HepG2 (cell line): ENCODE measurements at regions not wholly inside any gene's neighbourhood (a gene's known extent, or its start where the extent isn't known, plus 50 kb on each side); places are given as distances from the start of the nearest gene placed in this dataset.

Experiments used
- ATAC-seq: fragments of 200-7000 bp; cut with Tn5 transposase; 3 replicates; pipeline ENCODE4 v1.9.1; 2020; ENCODE audit warnings: mild to moderate bottlenecking, moderate library complexity
- BruUV-seq: library from RNA; stranded (reverse); fragments of 400-500 nt; replicated peaks from 2 replicates; lab custom pipeline; 2021; lab: Mats Ljungman, UMichigan
- CTCF ChIA-PET: fragments of 300-600 bp; formaldehyde crosslinking; extraction: SDS; loops from one replicate; lab custom pipeline; 2021; ENCODE audit warnings: low total read pairs, inconsistent platforms, low intra/inter-chr PET ratio; lab: Yijun Ruan, JAX
- POLR2A ChIA-PET: fragments of 350-600 bp; sonication (Branson Sonifier 250); formaldehyde crosslinking; loops from one replicate; lab custom pipeline; 2020; ENCODE audit warnings: antibody characterized with exemption, inconsistent platforms; lab: Yijun Ruan, JAX
- DNase-seq: peaks from one replicate; pipeline ENCODE4 v3.0.0-alpha.2; 2015; ENCODE audit warnings: low spot score
- FAIRE-seq: peaks from 3 replicates; lab custom pipeline; 2011; peaks lifted over from hg19 to GRCh38; lab: Jason Lieb, UNC
- H2AFZ ChIP-seq: one replicate; pipeline ENCODE4 v1.6.1; 2011; ENCODE audit warnings: low read length, inconsistent platforms
- H3K27ac ChIP-seq: fragments of 300-600 bp; 3 replicates; pipeline ENCODE4 v1.8.0; 2011; ENCODE audit warnings: mixed run types, mild to moderate bottlenecking, mixed read lengths, low read length, inconsistent platforms; ENCODE audit not compliant: insufficient read depth; ENCODE audit errors: extremely low read length
- H3K27me3 ChIP-seq, 2 experiments: fragments of 200-600 bp in 1 of 2; 2 replicates in 1 of 2; 3 replicates in 1 of 2; pipeline versions ENCODE4 v1.6.0 to v1.8.0; 2011; ENCODE audit warnings: low read length in 2 of 2, mild to moderate bottlenecking in 2 of 2, moderate library complexity in 2 of 2, inconsistent platforms in 1 of 2; ENCODE audit not compliant: insufficient read depth in 2 of 2, control insufficient read depth in 1 of 2
- H3K36me3 ChIP-seq, 2 experiments: fragments of 200-600 bp in 1 of 2; replicated peaks in 1 of 2; 2 replicates in 1 of 2; 3 replicates in 1 of 2; pipeline versions ENCODE4 v1.5.1 to v1.8.0; 2011; ENCODE audit warnings: low read length in 2 of 2, inconsistent platforms in 1 of 2; ENCODE audit not compliant: insufficient read depth in 2 of 2, control insufficient read depth in 1 of 2
- H3K4me1 ChIP-seq: 2 replicates; pipeline ENCODE4 v1.5.1; 2012; ENCODE audit warnings: low read length, inconsistent platforms; ENCODE audit not compliant: insufficient read depth
- H3K4me2 ChIP-seq: 2 replicates; pipeline ENCODE4 v1.6.0; 2011; ENCODE audit warnings: low read depth, low read length, inconsistent platforms
- H3K4me3 ChIP-seq, 3 experiments: fragments of 200-600 bp in 1 of 3; sonication (generic), shearing (Covaris generic) in 1 of 3; replicated peaks in 1 of 3; 2 replicates each; pipeline ENCODE4 v1.5.1; 2011 to 2016; ENCODE audit warnings: low read length in 3 of 3, inconsistent platforms in 2 of 3, low read depth in 2 of 3, mild to moderate bottlenecking in 2 of 3, control low read depth in 1 of 3, mixed read lengths in 1 of 3; ENCODE audit not compliant: insufficient read depth in 1 of 3
- H3K79me2 ChIP-seq: one replicate; pipeline ENCODE4 v1.6.1; 2011; ENCODE audit warnings: low read length, inconsistent platforms; ENCODE audit not compliant: insufficient read depth
- H3K9ac ChIP-seq: 2 replicates; pipeline ENCODE4 v1.6.0; 2011; ENCODE audit warnings: mild to moderate bottlenecking, low read depth, low read length, inconsistent platforms; ENCODE audit not compliant: insufficient read depth
- H3K9me3 ChIP-seq: 2 replicates; pipeline ENCODE4 v1.5.1; 2012; ENCODE audit warnings: mild to moderate bottlenecking, low read length
- H4K20me1 ChIP-seq: 2 replicates; pipeline ENCODE4 v1.6.0; 2011; ENCODE audit warnings: inconsistent platforms, mild to moderate bottlenecking, low read length, moderate library complexity; ENCODE audit not compliant: insufficient read depth
- ATF7-NPFF ChIP-seq: sonication (generic); formaldehyde crosslinking; IDR thresholded peaks from 2 replicates; pipeline ENCODE4 v1.8.1; 2023; ENCODE audit warnings: mild to moderate bottlenecking, low read depth, missing genetic modification reagents, moderate library complexity
- CREB1 ChIP-seq, 2 experiments: fragments of 450-650 bp in 1 of 2; IDR thresholded peaks; 2 replicates each; pipeline ENCODE4 v1.6.1; 2016 to 2017; ENCODE audit warnings: control low read depth in 1 of 2, mild to moderate bottlenecking in 1 of 2, missing compliant biosample characterization in 1 of 2, missing genetic modification characterization in 1 of 2
- HCFC1 ChIP-seq: fragments of 150-350 bp; IDR thresholded peaks from 2 replicates; pipeline ENCODE4 v1.6.1; 2014; ENCODE audit warnings: low read depth, low read length
- MEIS1 ChIP-seq: sonication (generic); formaldehyde crosslinking; IDR thresholded peaks from 2 replicates; pipeline ENCODE4 v1.9.0; 2021; ENCODE audit warnings: mild to moderate bottlenecking, missing genetic modification reagents, moderate library complexity, borderline replicate concordance
- PCBP2 ChIP-seq: fragments of 200-400 bp; formaldehyde crosslinking; optimal IDR thresholded peaks from 2 replicates; pipeline ENCODE3; 2018; ENCODE audit warnings: low read length, low read depth; ENCODE audit not compliant: poor library complexity, severe bottlenecking
- ZBTB7A ChIP-seq: sonication (generic); formaldehyde crosslinking; IDR thresholded peaks from 2 replicates; pipeline ENCODE4 v1.8.0; 2022; ENCODE audit warnings: mild to moderate bottlenecking, missing genetic modification reagents
- ZNF12 ChIP-seq: sonication (generic); formaldehyde crosslinking; IDR thresholded peaks from 2 replicates; pipeline ENCODE4 v1.5.0; 2020; ENCODE audit warnings: missing genetic modification reagents
- ZNF501 ChIP-seq: sonication (generic); formaldehyde crosslinking; IDR thresholded peaks from 2 replicates; pipeline ENCODE4 v1.5.1; 2020; ENCODE audit warnings: mild to moderate bottlenecking, moderate library complexity, missing genetic modification reagents
- ZNF790 ChIP-seq: sonication (generic); formaldehyde crosslinking; IDR thresholded peaks from 2 replicates; pipeline ENCODE4 v1.8.0; 2022; ENCODE audit warnings: missing genetic modification reagents, mild to moderate bottlenecking, borderline replicate concordance
- WGBS: methylation state at CpG from one replicate; pipeline ENCODE4 v1.1.6; 2017; ENCODE audit warnings: low lambda C conversion rate; 5-methylcytosine and 5-hydroxymethylcytosine counted together
- in situ Hi-C: cut with HindIII; loops from 2 replicates; pipeline ENCODE4 v1.10.0; 2017; ENCODE audit warnings: low pct_unique_long_range_greater_than_20kb; ENCODE audit not compliant: extremely low pct_ligation_motif_present
- intact Hi-C: fragments of 100-400 bp; cut with micrococcal nuclease; formaldehyde crosslinking; loops from one replicate; pipeline ENCODE4 v1.10.0; 2022; ENCODE audit not compliant: unreplicated experiment
- TF ChIP-seq, protein P1 (sequence below): sonication (generic); formaldehyde crosslinking; IDR thresholded peaks from 2 replicates; pipeline ENCODE4 v1.4.0; 2020; ENCODE audit warnings: missing genetic modification reagents
- TF ChIP-seq, protein P2 (sequence below): sonication (generic); formaldehyde crosslinking; IDR thresholded peaks from 2 replicates; pipeline ENCODE4 v1.8.0; 2022; ENCODE audit warnings: low read depth, missing genetic modification reagents
- TF ChIP-seq, protein P3 (sequence below): sonication (generic); formaldehyde crosslinking; IDR thresholded peaks from 2 replicates; pipeline ENCODE4 v1.4.0; 2020; ENCODE audit warnings: missing genetic modification reagents
- TF ChIP-seq, protein P4 (sequence below): sonication (generic); formaldehyde crosslinking; IDR thresholded peaks from 2 replicates; pipeline ENCODE4 v1.5.0; 2020; ENCODE audit warnings: mild to moderate bottlenecking, missing genetic modification reagents

DNA sequence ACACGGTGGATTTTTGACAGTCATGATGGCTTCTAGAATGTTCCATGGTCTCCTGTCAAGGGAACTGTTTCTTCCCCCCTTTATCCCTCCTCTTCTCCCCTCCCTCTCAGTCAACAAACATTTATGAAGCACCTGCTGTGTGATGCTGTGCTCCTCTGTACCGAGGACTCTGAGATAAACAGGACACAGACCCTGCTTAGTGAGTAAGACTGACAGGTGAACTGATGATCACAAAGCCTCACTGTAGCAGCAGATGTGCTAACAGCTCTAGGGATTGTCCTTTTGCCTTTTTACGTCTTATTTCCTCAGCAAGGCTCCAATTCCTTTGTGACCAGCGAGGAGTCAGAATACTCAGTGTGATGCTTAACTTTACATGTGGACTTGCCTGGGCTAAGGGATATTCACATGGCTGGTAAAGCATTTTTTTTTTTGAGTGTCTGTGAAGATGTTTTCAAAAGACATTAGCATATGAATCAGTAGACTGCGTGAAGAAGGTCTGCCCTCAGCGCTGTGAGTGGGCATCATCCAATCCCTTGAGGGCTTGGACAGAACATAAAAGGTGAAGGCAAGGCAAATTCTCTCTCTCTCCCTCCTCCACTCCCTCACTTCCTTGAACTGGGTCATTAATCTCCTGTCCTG lies 170.1 kb downstream of the ADRA2A start:
- POLR2A ChIA-PET, result no interaction called here

DNA sequence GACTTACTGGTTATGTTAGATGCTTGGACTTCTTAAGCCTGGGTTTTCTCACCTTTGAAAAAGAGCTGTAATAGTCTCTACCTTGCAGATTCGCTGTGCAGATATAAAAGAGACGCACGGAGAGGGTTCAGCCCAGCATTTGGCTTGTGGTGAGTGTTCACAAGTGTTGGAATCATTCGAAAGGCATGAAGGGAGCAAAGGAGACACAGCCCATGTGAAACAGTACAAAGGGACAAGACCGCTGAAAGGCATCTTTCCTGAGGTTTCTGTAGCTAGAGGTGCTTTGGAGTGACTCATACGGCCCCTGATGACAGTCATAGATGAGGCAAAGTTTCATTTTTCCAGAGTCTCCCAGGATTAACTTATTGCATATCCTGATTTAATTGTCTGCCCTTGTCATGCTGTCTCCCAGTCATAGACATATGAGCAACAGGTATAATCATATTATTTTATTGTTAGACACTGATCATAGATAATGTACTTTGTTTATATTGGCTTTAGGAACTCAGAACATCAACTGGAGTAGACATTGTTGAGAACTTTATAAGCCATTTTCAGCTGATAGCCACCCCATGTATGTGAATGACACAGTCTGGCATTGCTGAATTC lies 171.1 kb downstream of the ADRA2A start:
- no peak overlapping the region for H3K4me2 ChIP-seq
- H3K79me2 ChIP-seq, result no peaks in the 10 kb centered on the region
- BruUV-seq, result no TSS peak
- WGBS, result 3% methylated on average over 6 of the region's 6 CpGs
- no peak for FAIRE-seq
- no peaks in the 10 kb centered on the region; a peak in 1 of 5 replicates for H3K27me3 ChIP-seq
- CTCF ChIA-PET, result no interaction called here
- no peaks in the 10 kb centered on the region for H3K9me3 ChIP-seq
- no peak overlapping the region for H3K4me3 ChIP-seq
- H3K4me1 ChIP-seq, result no peaks in the 10 kb centered on the region
- no peak overlapping the region for H2AFZ ChIP-seq
- no peak for ATAC-seq
- in situ Hi-C loops (no loop called here), intact Hi-C loops (no loop called here)
- H3K27ac ChIP-seq, result no peak overlapping the region
- H4K20me1 ChIP-seq, result no peaks in the 10 kb centered on the region
- no peak for DNase-seq
- no peaks in the 10 kb centered on the region for H3K36me3 ChIP-seq
- H3K9ac ChIP-seq, result no peak overlapping the region
- POLR2A ChIA-PET, result no interaction called here
- TF ChIP-seq ZBTB7A (CRISPR knock-in tag) (no peak), ZNF790 (CRISPR knock-in tag) (no peak), CREB1 (IDR thresholded peaks at IDR 0.05) (no peak), CREB1 (CRISPR knock-in tag; IDR thresholded peaks at IDR 0.05) (no peak)
- TF ChIP-seq, protein P1, sequence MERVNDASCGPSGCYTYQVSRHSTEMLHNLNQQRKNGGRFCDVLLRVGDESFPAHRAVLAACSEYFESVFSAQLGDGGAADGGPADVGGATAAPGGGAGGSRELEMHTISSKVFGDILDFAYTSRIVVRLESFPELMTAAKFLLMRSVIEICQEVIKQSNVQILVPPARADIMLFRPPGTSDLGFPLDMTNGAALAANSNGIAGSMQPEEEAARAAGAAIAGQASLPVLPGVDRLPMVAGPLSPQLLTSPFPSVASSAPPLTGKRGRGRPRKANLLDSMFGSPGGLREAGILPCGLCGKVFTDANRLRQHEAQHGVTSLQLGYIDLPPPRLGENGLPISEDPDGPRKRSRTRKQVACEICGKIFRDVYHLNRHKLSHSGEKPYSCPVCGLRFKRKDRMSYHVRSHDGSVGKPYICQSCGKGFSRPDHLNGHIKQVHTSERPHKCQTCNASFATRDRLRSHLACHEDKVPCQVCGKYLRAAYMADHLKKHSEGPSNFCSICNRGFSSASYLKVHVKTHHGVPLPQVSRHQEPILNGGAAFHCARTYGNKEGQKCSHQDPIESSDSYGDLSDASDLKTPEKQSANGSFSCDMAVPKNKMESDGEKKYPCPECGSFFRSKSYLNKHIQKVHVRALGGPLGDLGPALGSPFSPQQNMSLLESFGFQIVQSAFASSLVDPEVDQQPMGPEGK (CRISPR knock-in tag), result no peak
- TF ChIP-seq, protein P2, sequence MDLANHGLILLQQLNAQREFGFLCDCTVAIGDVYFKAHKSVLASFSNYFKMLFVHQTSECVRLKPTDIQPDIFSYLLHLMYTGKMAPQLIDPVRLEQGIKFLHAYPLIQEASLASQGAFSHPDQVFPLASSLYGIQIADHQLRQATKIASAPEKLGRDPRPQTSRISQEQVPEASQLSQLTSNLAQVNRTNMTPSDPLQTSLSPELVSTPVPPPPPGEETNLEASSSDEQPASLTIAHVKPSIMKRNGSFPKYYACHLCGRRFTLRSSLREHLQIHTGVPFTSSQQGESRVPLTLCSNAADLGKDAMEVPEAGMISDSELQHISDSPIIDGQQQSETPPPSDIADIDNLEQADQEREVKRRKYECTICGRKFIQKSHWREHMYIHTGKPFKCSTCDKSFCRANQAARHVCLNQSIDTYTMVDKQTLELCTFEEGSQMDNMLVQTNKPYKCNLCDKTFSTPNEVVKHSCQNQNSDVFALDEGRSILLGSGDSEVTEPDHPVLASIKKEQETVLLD (CRISPR knock-in tag), result no peak

More for the DNA sequence above, 170.1 kb downstream of the ADRA2A start:
- no peak for DNase-seq
- Histone ChIP-seq H3K79me2 (no peaks in the 10 kb centered on the region), H4K20me1 (no peaks in the 10 kb centered on the region), H3K27ac (no peak overlapping the region), H3K36me3 (no peaks in the 10 kb centered on the region), H3K4me3 (no peak overlapping the region), H3K9me3 (no peaks in the 10 kb centered on the region), H3K4me1 (no peaks in the 10 kb centered on the region), H3K4me2 (no peak overlapping the region), H2AFZ (no peak overlapping the region), H3K9ac (no peak overlapping the region), H3K27me3 (no peaks in the 10 kb centered on the region; a peak in 1 of 5 replicates)
- in situ Hi-C loops (no loop called here), intact Hi-C loops (no loop called here)
- FAIRE-seq, result no peak
- ATAC-seq, result no peak
- no TSS peak for BruUV-seq
- 10% methylated on average over 6 of the region's 6 CpGs for WGBS
- TF ChIP-seq ZNF12 (CRISPR knock-in tag), result no peak
- no peak for TF ChIP-seq HCFC1
- TF ChIP-seq, protein P3, sequence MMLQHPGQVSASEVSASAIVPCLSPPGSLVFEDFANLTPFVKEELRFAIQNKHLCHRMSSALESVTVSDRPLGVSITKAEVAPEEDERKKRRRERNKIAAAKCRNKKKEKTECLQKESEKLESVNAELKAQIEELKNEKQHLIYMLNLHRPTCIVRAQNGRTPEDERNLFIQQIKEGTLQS (CRISPR knock-in tag), result no peak
- TF ChIP-seq ZNF501 (CRISPR knock-in tag), result no peak
- TF ChIP-seq ATF7-NPFF (CRISPR knock-in tag), result no peak
- TF ChIP-seq, protein P4, sequence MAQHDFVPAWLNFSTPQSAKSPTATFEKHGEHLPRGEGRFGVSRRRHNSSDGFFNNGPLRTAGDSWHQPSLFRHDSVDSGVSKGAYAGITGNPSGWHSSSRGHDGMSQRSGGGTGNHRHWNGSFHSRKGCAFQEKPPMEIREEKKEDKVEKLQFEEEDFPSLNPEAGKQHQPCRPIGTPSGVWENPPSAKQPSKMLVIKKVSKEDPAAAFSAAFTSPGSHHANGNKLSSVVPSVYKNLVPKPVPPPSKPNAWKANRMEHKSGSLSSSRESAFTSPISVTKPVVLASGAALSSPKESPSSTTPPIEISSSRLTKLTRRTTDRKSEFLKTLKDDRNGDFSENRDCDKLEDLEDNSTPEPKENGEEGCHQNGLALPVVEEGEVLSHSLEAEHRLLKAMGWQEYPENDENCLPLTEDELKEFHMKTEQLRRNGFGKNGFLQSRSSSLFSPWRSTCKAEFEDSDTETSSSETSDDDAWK, result no peak
- no peak for TF ChIP-seq PCBP2
- no peak for TF ChIP-seq MEIS1 (CRISPR knock-in tag)
- CTCF ChIA-PET, result no interaction called here
